ENCODE measurements at regions not wholly inside any gene's neighbourhood (a gene's known extent, or its start where the extent isn't known, plus 50 kb on each side); places are given as distances from the start of the nearest gene placed in this dataset.

DNA sequence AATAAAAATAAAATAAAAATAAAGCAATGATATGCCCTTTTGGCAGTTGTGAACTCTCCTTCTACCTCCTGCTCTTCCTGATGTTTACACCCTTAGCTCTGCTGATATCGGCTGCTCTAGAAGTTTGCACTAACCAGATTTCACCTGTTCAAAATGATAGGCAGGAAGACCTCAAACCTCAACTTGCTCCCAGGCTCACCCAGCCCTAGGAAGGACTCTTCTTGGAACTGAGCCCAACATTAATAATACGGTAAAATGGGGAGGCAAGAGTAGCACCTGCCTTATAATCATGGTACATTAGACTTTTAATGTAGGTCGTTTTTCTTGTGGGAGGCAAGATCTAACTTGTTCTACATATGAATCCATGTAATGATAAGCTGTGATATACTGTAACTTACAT is 61.2 kb upstream of the MED13 start:
- FAIRE-seq: no peak
- no peak for DNase-seq (ENCODE audit: extremely low spot score, insufficient read length, low read depth)

DNA sequence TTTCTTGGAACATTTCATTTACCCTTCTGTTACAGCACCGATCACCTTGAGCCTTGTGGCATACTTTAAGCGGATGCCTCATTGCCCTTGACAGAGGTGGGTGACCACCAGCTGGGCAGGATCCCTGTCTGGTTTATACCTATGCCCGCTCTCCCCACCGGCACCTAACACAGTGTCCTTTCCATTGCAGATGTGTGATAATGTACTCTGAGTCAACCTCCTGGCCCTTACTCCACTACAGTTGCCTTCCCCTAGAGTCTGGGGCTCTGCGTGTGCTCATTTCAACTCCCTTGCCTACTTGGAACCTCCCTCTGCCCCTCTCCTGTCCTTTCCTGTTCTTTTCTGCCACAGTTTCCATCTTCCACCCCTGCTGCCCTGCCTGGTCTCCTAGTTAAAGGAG is 60.2 kb upstream of the MED13 start:
- DNase-seq (ENCODE audit: extremely low spot score, insufficient read length, low read depth) (no peak), FAIRE-seq (no peak)

DNA sequence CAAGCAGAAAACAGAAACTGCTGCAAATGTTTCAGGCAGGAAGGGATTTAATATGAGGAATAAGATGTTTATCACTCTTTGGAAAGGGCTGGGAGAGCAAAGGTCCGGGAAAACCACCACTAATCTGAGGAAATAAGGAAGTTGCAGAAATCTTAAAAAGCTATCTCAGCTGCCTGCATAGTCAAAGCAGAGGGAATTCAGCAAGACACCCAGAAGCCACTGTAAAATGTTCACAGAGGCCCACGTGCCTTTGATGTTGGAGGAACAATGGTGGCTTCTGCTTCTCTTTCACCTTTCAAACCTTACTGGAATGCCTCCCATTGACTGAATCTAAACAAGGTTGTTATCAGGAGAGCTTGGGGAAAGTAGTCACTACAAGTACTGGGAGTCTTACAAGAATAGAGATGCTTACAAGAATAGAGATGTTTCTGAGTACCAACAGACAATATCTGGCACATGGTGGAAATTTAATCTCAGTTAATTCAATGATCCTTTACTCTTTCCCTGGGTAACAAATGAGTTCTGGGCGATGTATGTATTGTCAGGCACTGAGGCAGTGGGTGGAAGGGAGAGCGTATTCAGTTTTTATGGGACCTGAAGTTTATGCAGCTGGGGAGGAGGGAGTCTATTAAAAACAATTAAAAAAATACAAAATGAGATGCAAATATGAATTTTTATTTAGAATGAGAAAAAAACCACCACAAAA is 56.1 kb upstream of the MED13 start:
- no peak for DNase-seq (ENCODE audit: extremely low spot score, insufficient read length, low read depth)
- FAIRE-seq: no peak

DNA sequence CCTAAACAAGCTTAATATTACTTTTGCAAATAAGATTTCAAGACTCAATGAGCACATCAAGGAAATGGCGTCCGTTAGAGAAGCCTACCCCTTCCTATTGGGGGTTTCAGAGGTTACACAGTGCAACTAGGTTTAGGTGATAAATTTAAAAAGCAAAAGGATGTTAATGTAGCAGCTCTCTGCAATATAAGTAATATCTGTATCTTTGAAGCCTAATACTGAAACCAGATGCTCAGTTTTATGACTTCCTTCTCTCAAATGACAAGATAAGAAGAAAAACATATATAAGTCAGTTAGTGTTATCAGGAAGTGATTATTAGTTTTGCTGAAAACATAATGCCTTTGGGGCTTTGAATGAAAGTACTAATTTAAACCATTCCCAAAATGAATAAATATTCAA is 54.3 kb upstream of the MED13 start:
- no peak for FAIRE-seq
- DNase-seq (ENCODE audit: extremely low spot score, insufficient read length, low read depth): peak; percentile 4
